Myocyte (in vitro differentiated cells): ENCODE measurements at regions not wholly inside any gene's neighbourhood (a gene's known extent, or its start where the extent isn't known, plus 50 kb on each side); places are given as distances from the start of the nearest gene placed in this dataset.

ENCODE experiments used
- DNase-seq: peaks from one replicate; pipeline ENCODE4 v3.0.0-alpha.2; 2012; ENCODE audit warnings: low read depth

- no peak for DNase-seq
Observed at GRCh38 chr22:47443836-47444745, 681.6 kb downstream of the TBC1D22A start.

GRCh38 chr22:47442821-47443220, 680.4 kb downstream of the TBC1D22A start:
- no peak for DNase-seq

GRCh38 chr22:47439643-47440265, 677.3 kb downstream of the TBC1D22A start:
- no peak for DNase-seq

- DNase-seq, result no peak
Observed at GRCh38 chr22:47437636-47438035, 675.2 kb downstream of the TBC1D22A start.

GRCh38 chr22:47437110-47437509, 674.7 kb downstream of the TBC1D22A start:
- DNase-seq, result no peak

- DNase-seq, result no peak
Observed at GRCh38 chr22:47435826-47436225, 673.4 kb downstream of the TBC1D22A start.

- DNase-seq, result no peak
Observed at GRCh38 chr22:47435204-47435487, 672.7 kb downstream of the TBC1D22A start.

GRCh38 chr22:47434336-47435203, 672.1 kb downstream of the TBC1D22A start:
- no peak for DNase-seq

GRCh38 chr22:47433627-47434026, 671.2 kb downstream of the TBC1D22A start:
- DNase-seq, result no peak

GRCh38 chr22:47432683-47433082, 670.2 kb downstream of the TBC1D22A start:
- DNase-seq, result no peak

GRCh38 chr22:47423861-47424820, 661.7 kb downstream of the TBC1D22A start:
- no peak for DNase-seq

- DNase-seq, result no peak
Observed at GRCh38 chr22:47423266-47423665, 660.8 kb downstream of the TBC1D22A start.

GRCh38 chr22:47422736-47423135, 660.3 kb downstream of the TBC1D22A start:
- no peak for DNase-seq

- no peak for DNase-seq
Observed at GRCh38 chr22:47421846-47422245, 659.4 kb downstream of the TBC1D22A start.

GRCh38 chr22:47420211-47420610, 657.8 kb downstream of the TBC1D22A start:
- no peak for DNase-seq

GRCh38 chr22:47419239-47419638, 656.8 kb downstream of the TBC1D22A start:
- no peak for DNase-seq

- no peak for DNase-seq
Observed at GRCh38 chr22:47417699-47418098, 655.2 kb downstream of the TBC1D22A start.

- no peak for DNase-seq
Observed at GRCh38 chr22:47411006-47411405, 648.6 kb downstream of the TBC1D22A start.

GRCh38 chr22:47409539-47410275, 647.3 kb downstream of the TBC1D22A start:
- no peak for DNase-seq

- DNase-seq, result no peak
Observed at GRCh38 chr22:47408409-47408808, 646.0 kb downstream of the TBC1D22A start.
